Kidney (tissue), 13 donors: ENCODE measurements at regions not wholly inside any gene's neighbourhood (a gene's known extent, or its start where the extent isn't known, plus 50 kb on each side); places are given as distances from the start of the nearest gene placed in this dataset.

Experiments used
- DNase-seq, 5 donors: peaks; one replicate each; pipeline ENCODE4 v3.0.0-alpha.2; 2013 to 2020
- FAIRE-seq: peaks from 2 replicates; lab custom pipeline; 2012; peaks lifted over from hg19 to GRCh38; lab: Jason Lieb, UNC
- H3K27ac ChIP-seq, 2 donors: one replicate each; pipeline ENCODE4 v1.7.0; 2013; ENCODE audit warnings: low read depth in 2 of 2, low read length in 2 of 2, inconsistent platforms in 1 of 2
- H3K27me3 ChIP-seq: one replicate; pipeline ENCODE4 v1.7.1; 2013; ENCODE audit warnings: low read length, inconsistent platforms; ENCODE audit not compliant: control insufficient read depth, insufficient read depth
- H3K36me3 ChIP-seq, 3 donors: one replicate each; pipeline versions ENCODE4 v1.7.0 to v1.7.1; 2013; ENCODE audit warnings: low read length in 3 of 3, control low read depth in 1 of 3, inconsistent platforms in 1 of 3; ENCODE audit not compliant: insufficient read depth in 3 of 3, control insufficient read depth in 2 of 3
- H3K4me1 ChIP-seq, 3 donors: one replicate each; pipeline versions ENCODE4 v1.7.0 to v1.7.1; 2013; ENCODE audit warnings: low read length in 3 of 3, inconsistent platforms in 1 of 3, low read depth in 1 of 3; ENCODE audit not compliant: control insufficient read depth in 2 of 3, insufficient read depth in 2 of 3
- H3K4me3 ChIP-seq, 3 donors: one replicate each; pipeline versions ENCODE4 v1.7.0 to v1.8.1; 2013; ENCODE audit warnings: low read length in 3 of 3, control low read depth in 1 of 3, inconsistent platforms in 1 of 3
- H3K9ac ChIP-seq, 3 donors: one replicate each; pipeline versions ENCODE4 v1.7.0 to v1.7.1; 2013; ENCODE audit warnings: low read length in 3 of 3, control low read depth in 1 of 3, inconsistent platforms in 1 of 3
- H3K9me3 ChIP-seq, 3 donors: one replicate each; pipeline versions ENCODE4 v1.7.0 to v1.7.1; 2013; ENCODE audit warnings: low read length in 3 of 3, control low read depth in 1 of 3, inconsistent platforms in 1 of 3; ENCODE audit not compliant: control insufficient read depth in 2 of 3, insufficient read depth in 1 of 3
- intact Hi-C: fragments of 100-400 bp; cut with DNase I; formaldehyde crosslinking; loops from one replicate; pipeline ENCODE4 v1.11.1; 2022
- TF ChIP-seq, protein P1 (sequence below): IDR thresholded peaks from 3 replicates; pipeline ENCODE4 v1.5.1; 2012; ENCODE audit warnings: mild to moderate bottlenecking, moderate library complexity, borderline replicate concordance; ENCODE audit not compliant: insufficient read depth; ENCODE audit errors: extremely low read depth
- donor health status: control.
- donor health status: control.
- donor health status: control.
- donor health status: control.
- donor health status: control.
- donor health status: DM: yes; HTN: yes; CAD: no.
- donor health status: Normal renal cell carcinoma (clear cell type).

DNA sequence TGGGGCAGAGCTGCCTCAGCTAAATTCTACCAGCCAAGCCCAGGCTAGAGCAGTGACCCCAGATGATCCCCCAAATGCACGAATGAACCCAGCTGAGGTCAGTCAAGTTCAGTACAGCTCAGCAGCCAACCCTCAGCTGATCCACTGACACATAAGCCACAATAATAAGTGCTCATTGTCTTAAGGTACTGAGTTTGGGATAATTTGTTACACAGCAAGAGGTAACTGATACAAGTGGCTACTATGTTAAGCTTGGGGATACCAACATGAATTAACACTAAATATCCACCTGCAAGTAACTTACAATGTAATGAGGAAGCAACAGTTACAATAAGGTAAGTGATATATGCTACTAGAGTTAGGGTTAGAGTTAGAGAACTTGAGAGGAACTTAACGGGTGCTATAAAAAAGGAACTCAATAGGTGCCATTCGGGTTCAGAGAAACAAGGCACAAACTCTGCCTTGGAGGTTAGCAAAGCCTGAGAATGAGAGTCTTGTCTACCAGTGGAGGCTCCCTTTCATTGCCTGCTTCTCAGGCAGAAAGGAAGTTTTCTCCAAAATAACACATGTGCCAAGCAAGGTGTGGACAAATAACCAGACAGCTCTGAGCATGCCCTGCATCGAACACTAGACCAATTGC is 189.4 kb downstream of the ARL4C start:
- Histone ChIP-seq H3K36me3 (no peaks in the 10 kb centered on the region), H3K4me1 (no peaks in the 10 kb centered on the region), H3K27me3 (no peaks in the 10 kb centered on the region), H3K9ac (no peak overlapping the region), H3K27ac (no peak overlapping the region), H3K4me3 (no peak overlapping the region), H3K9me3 (no peaks in the 10 kb centered on the region)
- DNase-seq = no peak
- TF ChIP-seq, protein P1, sequence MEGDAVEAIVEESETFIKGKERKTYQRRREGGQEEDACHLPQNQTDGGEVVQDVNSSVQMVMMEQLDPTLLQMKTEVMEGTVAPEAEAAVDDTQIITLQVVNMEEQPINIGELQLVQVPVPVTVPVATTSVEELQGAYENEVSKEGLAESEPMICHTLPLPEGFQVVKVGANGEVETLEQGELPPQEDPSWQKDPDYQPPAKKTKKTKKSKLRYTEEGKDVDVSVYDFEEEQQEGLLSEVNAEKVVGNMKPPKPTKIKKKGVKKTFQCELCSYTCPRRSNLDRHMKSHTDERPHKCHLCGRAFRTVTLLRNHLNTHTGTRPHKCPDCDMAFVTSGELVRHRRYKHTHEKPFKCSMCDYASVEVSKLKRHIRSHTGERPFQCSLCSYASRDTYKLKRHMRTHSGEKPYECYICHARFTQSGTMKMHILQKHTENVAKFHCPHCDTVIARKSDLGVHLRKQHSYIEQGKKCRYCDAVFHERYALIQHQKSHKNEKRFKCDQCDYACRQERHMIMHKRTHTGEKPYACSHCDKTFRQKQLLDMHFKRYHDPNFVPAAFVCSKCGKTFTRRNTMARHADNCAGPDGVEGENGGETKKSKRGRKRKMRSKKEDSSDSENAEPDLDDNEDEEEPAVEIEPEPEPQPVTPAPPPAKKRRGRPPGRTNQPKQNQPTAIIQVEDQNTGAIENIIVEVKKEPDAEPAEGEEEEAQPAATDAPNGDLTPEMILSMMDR = no peak
- intact Hi-C loops = no loop called here
- FAIRE-seq = no peak

DNA sequence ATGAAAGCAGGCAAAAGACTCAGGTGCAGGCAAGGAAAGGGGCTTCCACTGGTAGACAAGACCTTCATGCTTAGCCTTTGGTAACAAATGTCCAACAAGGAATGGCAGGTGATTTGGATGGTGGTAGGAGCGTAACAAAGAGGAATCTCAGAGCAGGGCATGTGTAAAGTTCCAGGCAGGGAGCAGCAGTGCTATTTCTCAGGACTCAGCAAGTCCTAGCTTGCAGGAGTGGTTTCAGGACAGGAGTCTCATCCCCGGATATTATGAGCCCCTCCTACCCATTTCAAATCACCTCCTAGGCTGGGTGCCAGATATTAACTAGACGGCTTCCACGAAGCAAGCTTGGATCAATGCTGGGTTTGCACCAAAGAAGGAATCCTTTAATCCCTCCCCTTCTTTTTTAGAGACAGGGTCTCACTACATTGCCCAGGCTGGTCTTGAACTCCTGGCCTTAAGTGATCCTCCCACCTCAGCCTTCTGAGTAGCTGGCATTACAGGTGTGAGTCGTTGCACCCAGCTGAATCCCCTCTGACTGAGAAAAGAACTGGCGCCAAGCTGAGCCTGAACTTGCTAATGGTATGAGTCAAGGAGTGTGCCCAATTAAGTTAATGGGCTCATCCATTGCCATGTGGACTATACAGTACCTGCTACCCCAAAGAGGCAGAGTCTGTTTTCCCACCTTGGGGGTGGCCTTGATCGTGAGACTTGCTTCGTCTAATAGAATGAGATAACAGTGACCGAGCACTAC is 190.3 kb downstream of the ARL4C start:
- TF ChIP-seq, protein P1 = no peak
- Histone ChIP-seq H3K9me3 (no peaks in the 10 kb centered on the region), H3K27me3 (no peaks in the 10 kb centered on the region), H3K9ac (no peak overlapping the region), H3K27ac (no peak overlapping the region), H3K4me3 (no peak overlapping the region), H3K36me3 (no peaks in the 10 kb centered on the region), H3K4me1 (no peaks in the 10 kb centered on the region)
- DNase-seq = no peak
- intact Hi-C loops = no loop called here
- FAIRE-seq = no peak

DNA sequence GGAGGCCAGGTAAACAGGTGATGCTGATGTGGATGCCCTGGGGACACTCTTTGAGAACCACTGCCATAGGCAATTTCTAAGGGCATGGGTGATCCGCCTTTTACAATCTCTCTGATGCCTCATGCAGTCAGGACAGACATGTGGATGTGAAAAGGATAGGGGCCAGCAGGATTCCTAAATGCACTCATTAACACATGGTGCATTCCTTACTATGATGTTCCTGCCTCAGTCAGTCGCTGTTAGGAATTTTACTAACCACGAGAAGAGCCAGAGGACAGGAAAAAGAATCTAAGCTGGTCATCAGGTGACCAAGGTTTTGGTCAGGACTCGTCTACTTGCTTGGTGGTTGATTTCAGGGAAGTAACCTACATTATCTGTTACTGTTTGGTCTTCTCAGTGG is 191.0 kb downstream of the ARL4C start:
- Histone ChIP-seq H3K9ac (no peak overlapping the region), H3K36me3 (no peaks in the 10 kb centered on the region), H3K9me3 (no peaks in the 10 kb centered on the region), H3K4me3 (no peak overlapping the region), H3K4me1 (no peaks in the 10 kb centered on the region), H3K27me3 (no peaks in the 10 kb centered on the region), H3K27ac (no peak overlapping the region)
- intact Hi-C loops = no loop called here
- DNase-seq = no peak
- FAIRE-seq = no peak
- TF ChIP-seq, protein P1 = no peak
